ENCODE measurements at regions not wholly inside any gene's neighbourhood (a gene's known extent, or its start where the extent isn't known, plus 50 kb on each side); places are given as distances from the start of the nearest gene placed in this dataset.
A peak's percentile ranks its signal among the peaks of the same experiment; 100 is the strongest.
"Not testable (repeated sequence)": the region's sequence is repeated elsewhere in the genome, so short reads cannot be mapped to it uniquely, and the experiment has no call there.

DNA sequence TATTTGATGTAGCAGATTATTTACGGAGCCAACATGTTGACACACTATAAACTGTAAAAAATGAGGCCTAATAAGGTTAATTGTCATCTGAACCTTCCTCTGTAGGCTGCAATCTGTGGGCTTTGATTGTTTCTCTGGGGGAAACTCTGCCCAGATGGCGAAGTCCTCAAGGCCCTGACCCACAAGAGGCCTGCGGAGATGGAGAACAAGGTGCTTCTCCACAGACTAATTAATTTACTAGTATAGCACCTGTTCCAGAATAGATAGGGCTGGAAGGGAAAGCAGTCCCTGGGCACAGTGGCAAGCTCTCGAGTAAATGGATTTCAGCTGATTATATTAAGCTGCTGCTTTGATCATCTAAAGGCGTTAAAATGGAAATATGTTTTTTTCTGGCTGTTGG is 338.8 kb upstream of the DNAJC19 start:
- DNase-seq (ENCODE audit: insufficient read length, low spot score, missing footprints) = no peak
- TF ChIP-seq, protein P1, sequence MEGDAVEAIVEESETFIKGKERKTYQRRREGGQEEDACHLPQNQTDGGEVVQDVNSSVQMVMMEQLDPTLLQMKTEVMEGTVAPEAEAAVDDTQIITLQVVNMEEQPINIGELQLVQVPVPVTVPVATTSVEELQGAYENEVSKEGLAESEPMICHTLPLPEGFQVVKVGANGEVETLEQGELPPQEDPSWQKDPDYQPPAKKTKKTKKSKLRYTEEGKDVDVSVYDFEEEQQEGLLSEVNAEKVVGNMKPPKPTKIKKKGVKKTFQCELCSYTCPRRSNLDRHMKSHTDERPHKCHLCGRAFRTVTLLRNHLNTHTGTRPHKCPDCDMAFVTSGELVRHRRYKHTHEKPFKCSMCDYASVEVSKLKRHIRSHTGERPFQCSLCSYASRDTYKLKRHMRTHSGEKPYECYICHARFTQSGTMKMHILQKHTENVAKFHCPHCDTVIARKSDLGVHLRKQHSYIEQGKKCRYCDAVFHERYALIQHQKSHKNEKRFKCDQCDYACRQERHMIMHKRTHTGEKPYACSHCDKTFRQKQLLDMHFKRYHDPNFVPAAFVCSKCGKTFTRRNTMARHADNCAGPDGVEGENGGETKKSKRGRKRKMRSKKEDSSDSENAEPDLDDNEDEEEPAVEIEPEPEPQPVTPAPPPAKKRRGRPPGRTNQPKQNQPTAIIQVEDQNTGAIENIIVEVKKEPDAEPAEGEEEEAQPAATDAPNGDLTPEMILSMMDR (IDR thresholded peaks at IDR 0.05; ENCODE audit: extremely low read depth, low read depth, low read length) = no peak
- H3K27me3 ChIP-seq (ENCODE audit: insufficient read depth, low read length) = no peaks in the 10 kb centered on the region
- H3K27ac ChIP-seq (ENCODE audit: low read depth, low read length) = no peak overlapping the region
- H4K20me1 ChIP-seq (ENCODE audit: insufficient read depth, low read length) = no peaks in the 10 kb centered on the region
- H3K4me3 ChIP-seq (ENCODE audit: insufficient read depth, low read length) = no peak overlapping the region
- H3K79me2 ChIP-seq (ENCODE audit: insufficient read depth, low read length) = no peaks in the 10 kb centered on the region
- H3K4me1 ChIP-seq (ENCODE audit: insufficient read depth, low read length) = no peaks in the 10 kb centered on the region
- no peak overlapping the region for H3K4me2 ChIP-seq (ENCODE audit: insufficient read depth, low read length)
- no peak overlapping the region for H2AFZ ChIP-seq (ENCODE audit: low read length)
- no peaks in the 10 kb centered on the region for H3K9me3 ChIP-seq (ENCODE audit: low read depth, low read length)
- no peaks in the 10 kb centered on the region for H3K36me3 ChIP-seq (ENCODE audit: insufficient read depth, low read length)

DNA sequence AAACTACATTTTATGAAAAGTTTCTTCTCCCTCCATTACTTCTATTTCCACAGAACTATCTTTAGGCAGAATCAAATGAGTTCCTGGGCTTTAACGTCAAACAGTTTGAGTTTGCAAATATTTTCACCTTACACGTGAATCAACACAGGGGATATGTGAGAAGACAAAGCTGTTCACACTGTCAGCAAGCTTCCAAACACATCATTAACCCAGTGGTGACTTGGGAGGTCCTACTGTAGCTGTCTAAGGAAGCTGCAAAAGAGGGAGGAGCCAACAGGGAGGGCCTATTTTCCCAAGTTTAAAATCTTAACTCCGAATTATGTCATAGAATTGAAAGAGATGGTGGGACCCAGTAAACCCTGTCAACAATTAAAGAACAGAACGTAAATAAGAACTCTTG is 337.8 kb upstream of the DNAJC19 start:
- no peak for DNase-seq (ENCODE audit: insufficient read length, low spot score, missing footprints)
- no peak overlapping the region for H3K27ac ChIP-seq (ENCODE audit: low read depth, low read length)
- TF ChIP-seq, protein P1 (IDR thresholded peaks at IDR 0.05; ENCODE audit: extremely low read depth, low read depth, low read length) = no peak
- H3K4me3 ChIP-seq (ENCODE audit: insufficient read depth, low read length) = no peak overlapping the region
- H3K27me3 ChIP-seq (ENCODE audit: insufficient read depth, low read length) = no peaks in the 10 kb centered on the region
- no peaks in the 10 kb centered on the region for H4K20me1 ChIP-seq (ENCODE audit: insufficient read depth, low read length)
- no peak overlapping the region for H2AFZ ChIP-seq (ENCODE audit: low read length)
- H3K4me2 ChIP-seq (ENCODE audit: insufficient read depth, low read length) = no peak overlapping the region
- H3K9me3 ChIP-seq (ENCODE audit: low read depth, low read length) = no peaks in the 10 kb centered on the region
- H3K79me2 ChIP-seq (ENCODE audit: insufficient read depth, low read length) = no peaks in the 10 kb centered on the region
- no peaks in the 10 kb centered on the region for H3K36me3 ChIP-seq (ENCODE audit: insufficient read depth, low read length)
- no peaks in the 10 kb centered on the region for H3K4me1 ChIP-seq (ENCODE audit: insufficient read depth, low read length)

DNA sequence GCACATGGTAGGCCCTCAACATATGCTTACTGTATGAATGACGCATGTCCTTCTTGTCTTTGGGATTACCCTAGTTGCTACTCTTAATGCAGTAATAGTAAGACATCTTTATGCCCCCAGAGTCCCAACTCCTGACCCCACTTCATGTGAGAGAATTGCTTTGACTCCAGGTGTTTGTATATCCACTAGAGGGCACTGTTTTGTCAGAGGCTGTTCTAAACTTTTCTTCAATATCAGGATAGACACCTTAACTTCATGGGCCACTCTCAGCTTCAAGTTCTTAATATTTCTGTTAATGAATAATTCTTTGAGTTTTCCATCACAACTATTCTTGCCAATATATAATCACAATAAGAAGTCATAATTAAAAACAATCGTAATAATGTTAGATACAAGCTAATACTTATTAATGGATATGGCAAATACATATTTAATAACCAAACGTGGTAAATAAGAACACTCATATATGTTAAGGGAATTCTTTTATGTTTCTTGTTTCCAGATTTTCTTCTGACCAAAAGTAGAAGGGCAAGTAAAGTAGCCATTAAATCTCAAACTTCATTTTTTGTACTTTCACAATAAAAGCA is 337.2 kb upstream of the DNAJC19 start:
- no peaks in the 10 kb centered on the region for H3K79me2 ChIP-seq (ENCODE audit: insufficient read depth, low read length)
- H3K9me3 ChIP-seq (ENCODE audit: low read depth, low read length) = no peaks in the 10 kb centered on the region
- no peak overlapping the region for H2AFZ ChIP-seq (ENCODE audit: low read length)
- H3K27me3 ChIP-seq (ENCODE audit: insufficient read depth, low read length) = no peaks in the 10 kb centered on the region
- DNase-seq (ENCODE audit: insufficient read length, low spot score, missing footprints) = peak; percentile 41
- no peak overlapping the region for H3K4me2 ChIP-seq (ENCODE audit: insufficient read depth, low read length)
- no peaks in the 10 kb centered on the region for H3K4me1 ChIP-seq (ENCODE audit: insufficient read depth, low read length)
- no peak overlapping the region for H3K4me3 ChIP-seq (ENCODE audit: insufficient read depth, low read length)
- TF ChIP-seq, protein P1 (IDR thresholded peaks at IDR 0.05; ENCODE audit: extremely low read depth, low read depth, low read length) = peak; percentile 45
- H3K36me3 ChIP-seq (ENCODE audit: insufficient read depth, low read length) = no peaks in the 10 kb centered on the region
- H4K20me1 ChIP-seq (ENCODE audit: insufficient read depth, low read length) = no peaks in the 10 kb centered on the region
- H3K27ac ChIP-seq (ENCODE audit: low read depth, low read length) = no peak overlapping the region

DNA sequence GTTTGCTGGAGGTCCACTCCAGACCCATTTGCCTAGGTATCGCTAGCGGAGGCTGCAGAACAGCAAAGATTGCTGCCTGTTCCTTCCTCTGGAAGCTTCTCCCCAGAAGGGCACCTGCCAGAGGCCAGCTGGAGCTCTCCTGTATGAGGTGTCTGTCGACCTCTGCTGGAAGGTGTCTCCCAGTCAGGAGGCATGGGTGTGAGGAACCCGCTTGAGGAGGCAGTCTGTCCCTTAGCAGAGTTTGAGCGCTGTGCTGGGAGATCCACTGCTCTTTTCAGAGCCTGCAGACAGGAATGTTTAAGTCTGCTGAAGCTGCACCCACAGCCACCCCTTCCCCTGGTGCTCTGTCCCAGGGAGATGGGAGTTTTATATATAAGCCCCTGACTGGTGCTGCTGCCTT is 335.0 kb upstream of the DNAJC19 start:
- not testable (repeated sequence) for H3K4me2 ChIP-seq (ENCODE audit: insufficient read depth, low read length); H3K79me2 ChIP-seq (ENCODE audit: insufficient read depth, low read length); DNase-seq (ENCODE audit: insufficient read length, low spot score, missing footprints); H3K36me3 ChIP-seq (ENCODE audit: insufficient read depth, low read length); H3K27me3 ChIP-seq (ENCODE audit: insufficient read depth, low read length); H3K4me3 ChIP-seq (ENCODE audit: insufficient read depth, low read length); H3K4me1 ChIP-seq (ENCODE audit: insufficient read depth, low read length); H2AFZ ChIP-seq (ENCODE audit: low read length); H4K20me1 ChIP-seq (ENCODE audit: insufficient read depth, low read length); H3K27ac ChIP-seq (ENCODE audit: low read depth, low read length); H3K9me3 ChIP-seq (ENCODE audit: low read depth, low read length)

All from osteoblast (primary cell).